ENCODE measurements at regions not wholly inside any gene's neighbourhood (a gene's known extent, or its start where the extent isn't known, plus 50 kb on each side); places are given as distances from the start of the nearest gene placed in this dataset.

DNA sequence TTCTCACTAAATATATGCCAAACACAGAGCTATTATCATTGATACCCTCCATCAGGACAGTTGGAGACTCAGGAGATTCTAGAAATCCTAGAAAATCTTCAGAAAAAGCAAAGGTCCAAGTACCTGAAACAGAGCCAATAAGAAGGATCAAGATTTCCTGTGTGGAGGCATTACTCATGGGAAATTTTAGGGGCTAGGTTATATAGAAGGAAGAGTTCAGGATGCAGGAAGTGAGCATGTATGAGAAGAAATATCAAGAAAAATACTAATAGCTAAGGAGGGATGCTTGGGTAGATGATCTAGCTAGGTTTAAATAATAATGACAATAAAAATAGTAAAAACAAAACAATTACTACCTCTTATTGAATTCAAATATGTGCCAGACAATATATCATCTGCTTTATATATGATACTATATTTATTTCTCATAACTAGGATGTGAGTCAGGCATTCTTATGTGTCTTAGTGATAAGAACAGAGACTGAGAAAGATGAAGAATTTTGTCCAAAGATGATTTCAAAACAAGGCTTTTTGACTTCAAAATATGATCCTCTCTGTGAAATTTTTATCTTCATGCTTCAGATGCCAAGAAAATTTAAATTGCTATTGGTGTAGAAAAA, 66.4 kb upstream of the HHIP start:
- TF ChIP-seq, protein P1, sequence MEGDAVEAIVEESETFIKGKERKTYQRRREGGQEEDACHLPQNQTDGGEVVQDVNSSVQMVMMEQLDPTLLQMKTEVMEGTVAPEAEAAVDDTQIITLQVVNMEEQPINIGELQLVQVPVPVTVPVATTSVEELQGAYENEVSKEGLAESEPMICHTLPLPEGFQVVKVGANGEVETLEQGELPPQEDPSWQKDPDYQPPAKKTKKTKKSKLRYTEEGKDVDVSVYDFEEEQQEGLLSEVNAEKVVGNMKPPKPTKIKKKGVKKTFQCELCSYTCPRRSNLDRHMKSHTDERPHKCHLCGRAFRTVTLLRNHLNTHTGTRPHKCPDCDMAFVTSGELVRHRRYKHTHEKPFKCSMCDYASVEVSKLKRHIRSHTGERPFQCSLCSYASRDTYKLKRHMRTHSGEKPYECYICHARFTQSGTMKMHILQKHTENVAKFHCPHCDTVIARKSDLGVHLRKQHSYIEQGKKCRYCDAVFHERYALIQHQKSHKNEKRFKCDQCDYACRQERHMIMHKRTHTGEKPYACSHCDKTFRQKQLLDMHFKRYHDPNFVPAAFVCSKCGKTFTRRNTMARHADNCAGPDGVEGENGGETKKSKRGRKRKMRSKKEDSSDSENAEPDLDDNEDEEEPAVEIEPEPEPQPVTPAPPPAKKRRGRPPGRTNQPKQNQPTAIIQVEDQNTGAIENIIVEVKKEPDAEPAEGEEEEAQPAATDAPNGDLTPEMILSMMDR (conservative IDR thresholded peaks at IDR 0.05; ENCODE audit: low read depth, low read length), result no peak
- TF ChIP-seq EZH2 (IDR thresholded peaks at IDR 0.05; ENCODE audit: borderline replicate concordance, low read depth, low read length, poor library complexity, severe bottlenecking), result no peak
